Transverse colon (tissue), 3 donors: ENCODE measurements at regions not wholly inside any gene's neighbourhood (a gene's known extent, or its start where the extent isn't known, plus 50 kb on each side); places are given as distances from the start of the nearest gene placed in this dataset.

Experiments
- EP300 ChIP-seq: sonication (generic); formaldehyde crosslinking; IDR thresholded peaks from one replicate; pipeline ENCODE4 v1.6.1; 2017; ENCODE audit warnings: antibody characterized with exemption, low read depth
- POLR2A ChIP-seq: fragments of 450-650 bp; IDR thresholded peaks from one replicate; pipeline ENCODE4 v1.6.1; 2016; ENCODE audit warnings: antibody characterized with exemption, mild to moderate bottlenecking, moderate library complexity
- TF ChIP-seq, protein P1 (sequence below), 5 experiments: fragments of 200-600 bp in 3 of 5; fragments of 450-650 bp in 2 of 5; sonication (generic) in 3 of 5; IDR thresholded peaks; 1 replicate in 2 of 5; 2 replicates in 3 of 5; pipeline ENCODE4 v1.5.1; 2016 to 2017; ENCODE audit warnings: antibody characterized with exemption in 5 of 5, inconsistent platforms in 3 of 5, mild to moderate bottlenecking in 2 of 5, moderate library complexity in 1 of 5

DNA sequence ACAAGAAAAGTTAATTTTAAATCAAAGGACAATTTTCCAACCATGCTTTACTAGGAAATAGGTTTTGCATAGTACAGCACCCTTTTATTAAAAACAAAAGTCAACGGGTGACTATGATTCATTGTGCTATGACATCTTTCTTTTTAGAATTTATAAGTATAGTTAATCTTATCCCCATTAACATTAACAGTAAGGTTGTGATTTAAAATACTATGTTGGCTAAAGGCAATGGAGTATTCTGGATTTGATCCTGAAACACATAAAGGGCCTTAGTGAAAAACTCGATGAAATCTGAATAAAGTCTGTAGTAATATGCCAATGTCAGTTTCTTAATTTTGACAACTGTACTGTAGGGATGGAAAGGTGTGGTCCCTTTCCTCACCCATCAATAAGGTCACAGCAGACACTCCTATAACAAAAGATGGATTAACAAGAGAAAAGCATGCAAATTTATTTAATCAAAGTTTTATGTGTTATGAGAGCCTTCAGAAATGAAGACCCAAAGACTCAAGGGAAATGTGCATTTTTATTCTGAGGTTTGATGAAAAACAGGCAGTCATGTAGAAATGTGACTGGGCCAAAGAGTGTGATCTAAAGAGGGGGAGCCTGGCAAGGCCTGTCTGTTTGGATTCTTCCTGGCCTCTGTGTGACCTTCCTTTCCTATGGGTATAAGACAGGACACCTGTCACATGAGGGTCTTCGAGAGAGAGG lies 731.4 kb downstream of the TSN start:
- TF ChIP-seq, protein P1, sequence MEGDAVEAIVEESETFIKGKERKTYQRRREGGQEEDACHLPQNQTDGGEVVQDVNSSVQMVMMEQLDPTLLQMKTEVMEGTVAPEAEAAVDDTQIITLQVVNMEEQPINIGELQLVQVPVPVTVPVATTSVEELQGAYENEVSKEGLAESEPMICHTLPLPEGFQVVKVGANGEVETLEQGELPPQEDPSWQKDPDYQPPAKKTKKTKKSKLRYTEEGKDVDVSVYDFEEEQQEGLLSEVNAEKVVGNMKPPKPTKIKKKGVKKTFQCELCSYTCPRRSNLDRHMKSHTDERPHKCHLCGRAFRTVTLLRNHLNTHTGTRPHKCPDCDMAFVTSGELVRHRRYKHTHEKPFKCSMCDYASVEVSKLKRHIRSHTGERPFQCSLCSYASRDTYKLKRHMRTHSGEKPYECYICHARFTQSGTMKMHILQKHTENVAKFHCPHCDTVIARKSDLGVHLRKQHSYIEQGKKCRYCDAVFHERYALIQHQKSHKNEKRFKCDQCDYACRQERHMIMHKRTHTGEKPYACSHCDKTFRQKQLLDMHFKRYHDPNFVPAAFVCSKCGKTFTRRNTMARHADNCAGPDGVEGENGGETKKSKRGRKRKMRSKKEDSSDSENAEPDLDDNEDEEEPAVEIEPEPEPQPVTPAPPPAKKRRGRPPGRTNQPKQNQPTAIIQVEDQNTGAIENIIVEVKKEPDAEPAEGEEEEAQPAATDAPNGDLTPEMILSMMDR (IDR thresholded peaks at IDR 0.05): no peak
- TF ChIP-seq POLR2A: no peak
- TF ChIP-seq EP300: no peak
